GM12878 (cell line): ENCODE measurements at regions not wholly inside any gene's neighbourhood (a gene's known extent, or its start where the extent isn't known, plus 50 kb on each side); places are given as distances from the start of the nearest gene placed in this dataset.

Experiments
- ATAC-seq: fragments of 200-7000 bp; cut with Tn5 transposase; 3 replicates; pipeline ENCODE4 v1.9.1; 2020; ENCODE audit warnings: mild to moderate bottlenecking, moderate library complexity
- BruUV-seq: library from RNA; stranded (reverse); fragments of 400-500 nt; replicated peaks from 2 replicates; lab custom pipeline; 2021; lab: Mats Ljungman, UMichigan
- CTCF ChIA-PET: fragments of 300-600 bp; sonication (Branson Sonifier 250); formaldehyde crosslinking; extraction: SDS; loops from one replicate; lab custom pipeline; 2021; ENCODE audit warnings: inconsistent platforms; lab: Yijun Ruan, JAX
- POLR2A ChIA-PET: fragments of 350-600 bp; formaldehyde crosslinking; extraction: SDS; loops from one replicate; lab custom pipeline; 2021; ENCODE audit warnings: inconsistent platforms; lab: Charles Lee
- RAD21 ChIA-PET: fragments of 300-600 bp; sonication (Branson Sonifier 250); formaldehyde crosslinking; loops from one replicate; lab custom pipeline; 2023; ENCODE audit warnings: antibody characterized with exemption; ENCODE audit not compliant: unreplicated experiment; lab: Charles Lee
- SMC1A ChIA-PET: fragments of 300-600 bp; sonication (Branson Sonifier 250); formaldehyde crosslinking; loops from one replicate; lab custom pipeline; 2023; ENCODE audit not compliant: unreplicated experiment, uncharacterized antibody; lab: Charles Lee
- DNase-seq: peaks from one replicate; pipeline ENCODE4 v3.0.0-alpha.2; 2011; ENCODE audit warnings: low read depth, low spot score
- FAIRE-seq: peaks from 3 replicates; lab custom pipeline; 2011; peaks lifted over from hg19 to GRCh38; lab: Jason Lieb, UNC
- H2AFZ ChIP-seq: 2 replicates; pipeline ENCODE4 v1.6.0; 2011; ENCODE audit warnings: low read depth, low read length, control low read depth; ENCODE audit not compliant: control insufficient read depth
- H3K27ac ChIP-seq: 2 replicates; pipeline ENCODE4 v1.5.1; 2011; ENCODE audit warnings: control low read depth; ENCODE audit not compliant: control insufficient read depth, insufficient read depth
- H3K27me3 ChIP-seq, 2 experiments: replicated peaks in 1 of 2; 2 replicates each; pipeline versions ENCODE4 v1.6.0 to v1.6.1; 2011; ENCODE audit warnings: low read length in 1 of 2; ENCODE audit not compliant: control insufficient read depth in 2 of 2, insufficient read depth in 2 of 2
- H3K36me3 ChIP-seq, 2 experiments: 2 replicates each; pipeline ENCODE4 v1.5.1; 2011; ENCODE audit warnings: low read length in 1 of 2; ENCODE audit not compliant: control insufficient read depth in 2 of 2, insufficient read depth in 2 of 2
- H3K4me1 ChIP-seq: 2 replicates; pipeline ENCODE4 v1.6.1; 2011; ENCODE audit warnings: mild to moderate bottlenecking, low read length, moderate library complexity, mixed read lengths; ENCODE audit not compliant: control insufficient read depth, insufficient read depth
- H3K4me2 ChIP-seq: 2 replicates; pipeline ENCODE4 v1.6.0; 2011; ENCODE audit warnings: control low read depth; ENCODE audit not compliant: control insufficient read depth, insufficient read depth
- H3K4me3 ChIP-seq: fragments of 200-600 bp; sonication (generic); 2 replicates; pipeline ENCODE4 v1.5.1; 2016
- H3K79me2 ChIP-seq: 2 replicates; pipeline ENCODE4 v1.6.0; 2011; ENCODE audit warnings: low read length; ENCODE audit not compliant: control insufficient read depth, insufficient read depth
- H3K9ac ChIP-seq: 2 replicates; pipeline ENCODE4 v1.8.0; 2011; ENCODE audit warnings: low read length, control low read depth, mixed read lengths; ENCODE audit not compliant: control insufficient read depth, insufficient read depth
- H3K9me3 ChIP-seq: replicated peaks from 3 replicates; pipeline ENCODE4 v1.5.1; 2011; ENCODE audit warnings: mild to moderate bottlenecking, low read length; ENCODE audit not compliant: control insufficient read depth, insufficient read depth
- H4K20me1 ChIP-seq: 2 replicates; pipeline ENCODE4 v1.6.0; 2011; ENCODE audit not compliant: control insufficient read depth, insufficient read depth
- BCL11A ChIP-seq: IDR thresholded peaks from 2 replicates; pipeline ENCODE4 v1.6.1; 2011; ENCODE audit warnings: low read depth, low read length
- GATAD2B ChIP-seq: fragments of 450-650 bp; conservative IDR thresholded peaks from 2 replicates; pipeline ENCODE4 v1.6.1; 2017; ENCODE audit warnings: low read depth, mild to moderate bottlenecking, moderate library complexity
- JUNB ChIP-seq: IDR thresholded peaks from 2 replicates; pipeline ENCODE4 v1.6.1; 2016; ENCODE audit warnings: antibody characterized with exemption, mild to moderate bottlenecking
- MTA3 ChIP-seq: IDR thresholded peaks from 2 replicates; pipeline ENCODE4 v1.6.1; 2012; ENCODE audit warnings: low read length, inconsistent platforms, borderline replicate concordance
- NKRF ChIP-seq: fragments of 450-650 bp; conservative IDR thresholded peaks from 2 replicates; pipeline ENCODE4 v1.6.1; 2017; ENCODE audit warnings: mild to moderate bottlenecking, moderate library complexity
- PAX8 ChIP-seq: fragments of 450-650 bp; IDR thresholded peaks from 2 replicates; pipeline ENCODE4 v1.6.1; 2017; ENCODE audit warnings: mild to moderate bottlenecking, moderate library complexity
- PRDM15 ChIP-seq: fragments of 450-650 bp; formaldehyde crosslinking; IDR thresholded peaks from 2 replicates; pipeline ENCODE4 v1.4.0; 2020; ENCODE audit warnings: mild to moderate bottlenecking, moderate library complexity
- RUNX3 ChIP-seq: IDR thresholded peaks from 2 replicates; pipeline ENCODE4 v1.6.1; 2012; ENCODE audit warnings: low read length, inconsistent platforms
- ZBTB4 ChIP-seq: fragments of 450-650 bp; formaldehyde crosslinking; IDR thresholded peaks from 2 replicates; pipeline ENCODE4 v1.4.0; 2022; ENCODE audit warnings: mild to moderate bottlenecking, moderate library complexity
- WGBS: methylation state at CpG from one replicate; pipeline ENCODE4 v1.1.6; 2016; ENCODE audit warnings: low lambda C conversion rate; ENCODE audit not compliant: insufficient replicate concordance, insufficient coverage; ENCODE audit errors: missing lambda C conversion rate; 5-methylcytosine and 5-hydroxymethylcytosine counted together
- in situ Hi-C: fragments of 300-500 bp; cut with MboI; formaldehyde crosslinking; loops from 9 replicates; pipeline ENCODE4 v1.14.3; 2018; ENCODE audit warnings: mixed read lengths
- intact Hi-C: fragments of 100-400 bp; cut with micrococcal nuclease; formaldehyde crosslinking; loops from one replicate; pipeline ENCODE4 v1.14.2; 2022; ENCODE audit not compliant: unreplicated experiment

GRCh38 chr6:2556761-2557160, 194.0 kb downstream of the MYLK4 start:
- no peak for ATAC-seq
- no peak for DNase-seq
- TF ChIP-seq ZBTB4 (CRISPR knock-in tag) (no peak), RUNX3 (no peak)
- no peak overlapping the region for H3K9ac ChIP-seq
- RAD21 ChIA-PET = no interaction called here
- no peak overlapping the region for H2AFZ ChIP-seq
- H3K27me3 ChIP-seq = no peaks in the 10 kb centered on the region; a peak in 1 of 4 replicates
- H3K4me3 ChIP-seq = no peak overlapping the region
- POLR2A ChIA-PET = no interaction called here
- in situ Hi-C loops = no loop called here
- H3K9me3 ChIP-seq = no peaks in the 10 kb centered on the region
- H3K4me2 ChIP-seq = no peak overlapping the region
- no peaks in the 10 kb centered on the region for H3K79me2 ChIP-seq
- SMC1A ChIA-PET = no interaction called here
- H3K27ac ChIP-seq = no peak overlapping the region
- 47% methylated on average over 5 of the region's 5 CpGs for WGBS
- FAIRE-seq = no peak
- H3K4me1 ChIP-seq = no peaks in the 10 kb centered on the region
- H3K36me3 ChIP-seq = no peaks in the 10 kb centered on the region
- intact Hi-C loops = no loop called here
- BruUV-seq = no TSS peak
- CTCF ChIA-PET = no interaction called here
- no peaks in the 10 kb centered on the region for H4K20me1 ChIP-seq

- SMC1A ChIA-PET = no interaction called here
- in situ Hi-C loops = no loop called here
- no peaks in the 10 kb centered on the region for H4K20me1 ChIP-seq
- no peaks in the 10 kb centered on the region for H3K36me3 ChIP-seq
- intact Hi-C loops = no loop called here
- BruUV-seq = no TSS peak
- H3K4me2 ChIP-seq = no peak overlapping the region
- POLR2A ChIA-PET = no interaction called here
- H3K4me3 ChIP-seq = no peak overlapping the region
- no peaks in the 10 kb centered on the region for H3K4me1 ChIP-seq
- RAD21 ChIA-PET = interaction anchor here (0.7 kb wide), 1 partner anchor 18 kb away, joined by 4 read pairs; no protein-coding TSS in a partner anchor
- CTCF ChIA-PET = no interaction called here
- 26% methylated on average over 4 of the region's 4 CpGs for WGBS
- H3K9ac ChIP-seq = no peak overlapping the region
- no peaks in the 10 kb centered on the region; a peak in 1 of 4 replicates for H3K27me3 ChIP-seq
- H3K27ac ChIP-seq = no peak overlapping the region
- no peak overlapping the region for H2AFZ ChIP-seq
- FAIRE-seq = no peak
- no peaks in the 10 kb centered on the region for H3K9me3 ChIP-seq
- no peak for DNase-seq
- no peak for ATAC-seq
- H3K79me2 ChIP-seq = no peaks in the 10 kb centered on the region
- no peak for TF ChIP-seq JUNB
- no peak for TF ChIP-seq PRDM15 (CRISPR knock-in tag)
- no peak for TF ChIP-seq GATAD2B
- TF ChIP-seq NKRF = no peak
- TF ChIP-seq MTA3 = no peak
- no peak for TF ChIP-seq PAX8
- no peak for TF ChIP-seq BCL11A
Measured at GRCh38 chr6:2554651-2555260, 196.0 kb downstream of the MYLK4 start.
